GM21360 (cell line): ENCODE measurements at regions not wholly inside any gene's neighbourhood (a gene's known extent, or its start where the extent isn't known, plus 50 kb on each side); places are given as distances from the start of the nearest gene placed in this dataset.
"Not testable (repeated sequence)": the region's sequence is repeated elsewhere in the genome, so short reads cannot be mapped to it uniquely, and the experiment has no call there.

ENCODE experiments used
- ATAC-seq: cut with Tn5 transposase; IDR thresholded peaks from one replicate; pipeline ENCODE4 v1.9.1; 2021; ENCODE audit warnings: mild to moderate bottlenecking, moderate library complexity; ENCODE audit not compliant: unreplicated experiment

GRCh38 chr10:38209332-38209731, 115.2 kb downstream of the ZNF37A start:
- no peak for ATAC-seq

DNA sequence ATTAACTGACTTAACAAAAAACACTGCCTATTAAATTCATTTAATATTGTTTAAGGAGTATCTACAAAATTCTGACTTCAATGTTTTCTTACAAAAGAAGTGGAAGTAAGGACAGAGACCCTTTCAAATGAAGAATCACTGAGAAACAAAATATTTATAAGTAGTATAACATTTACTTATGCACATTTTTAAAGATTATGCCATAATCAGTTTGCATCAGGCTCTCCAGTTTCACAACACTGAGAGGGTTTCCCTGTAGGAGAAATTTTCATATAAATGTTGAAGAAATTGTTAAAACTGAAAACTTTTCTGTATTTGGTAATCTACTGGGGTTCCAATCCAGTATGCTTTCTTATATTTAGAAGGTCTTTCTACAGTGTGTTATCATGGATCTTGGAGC, 115.6 kb downstream of the ZNF37A start:
- not testable (repeated sequence) for ATAC-seq

DNA sequence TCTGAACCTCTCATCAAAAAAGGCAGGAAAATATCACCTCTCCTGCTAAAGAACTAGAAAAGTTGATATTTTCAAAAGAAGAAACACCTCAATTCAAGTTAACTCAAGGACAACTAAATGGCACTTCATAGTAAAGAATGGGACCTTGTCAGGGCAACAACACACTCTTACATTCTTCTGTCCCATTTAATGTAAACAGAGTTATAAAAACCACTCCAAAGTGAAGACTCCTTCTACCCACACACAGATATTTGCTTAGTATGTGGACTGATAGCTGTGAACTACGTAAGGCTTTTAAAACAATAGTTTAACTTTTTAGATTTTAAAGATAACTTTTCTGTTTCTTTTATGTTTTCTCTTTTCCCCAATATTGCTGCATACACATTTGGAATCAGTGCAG, 118.3 kb downstream of the ZNF37A start:
- no peak for ATAC-seq

DNA sequence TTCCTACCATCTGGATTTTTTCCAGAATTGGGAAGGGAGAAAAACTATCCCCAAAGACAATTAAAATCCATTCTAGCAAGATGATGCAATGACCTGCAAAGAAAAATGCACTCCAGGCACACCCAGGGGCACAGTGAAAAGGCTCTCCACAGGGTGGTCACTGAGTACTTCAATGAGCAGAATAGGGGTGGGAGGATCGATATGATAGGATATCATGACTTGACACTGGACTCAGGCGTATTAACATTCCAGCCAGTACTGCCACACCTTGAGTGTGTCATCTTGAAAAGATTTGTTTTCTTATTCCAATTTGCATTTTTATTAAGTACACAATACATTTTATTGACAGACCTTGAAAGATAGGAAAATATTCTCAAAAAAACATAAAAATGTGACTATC, 132.2 kb downstream of the ZNF37A start:
- no peak for ATAC-seq

GRCh38 chr10:38228394-38228793, 134.3 kb downstream of the ZNF37A start:
- ATAC-seq = no peak

GRCh38 chr10:38238479-38238878, 144.3 kb downstream of the ZNF37A start:
- ATAC-seq = not testable (repeated sequence)

- not testable (repeated sequence) for ATAC-seq
Measured at GRCh38 chr10:38242061-38242649, 148.0 kb downstream of the ZNF37A start.

- ATAC-seq = not testable (repeated sequence)
Measured at GRCh38 chr10:38248113-38248512, 154.0 kb downstream of the ZNF37A start.

- not testable (repeated sequence) for ATAC-seq
Measured at GRCh38 chr10:38252551-38252950, 158.4 kb downstream of the ZNF37A start.

GRCh38 chr10:38267555-38267954, 173.4 kb downstream of the ZNF37A start:
- not testable (repeated sequence) for ATAC-seq

DNA sequence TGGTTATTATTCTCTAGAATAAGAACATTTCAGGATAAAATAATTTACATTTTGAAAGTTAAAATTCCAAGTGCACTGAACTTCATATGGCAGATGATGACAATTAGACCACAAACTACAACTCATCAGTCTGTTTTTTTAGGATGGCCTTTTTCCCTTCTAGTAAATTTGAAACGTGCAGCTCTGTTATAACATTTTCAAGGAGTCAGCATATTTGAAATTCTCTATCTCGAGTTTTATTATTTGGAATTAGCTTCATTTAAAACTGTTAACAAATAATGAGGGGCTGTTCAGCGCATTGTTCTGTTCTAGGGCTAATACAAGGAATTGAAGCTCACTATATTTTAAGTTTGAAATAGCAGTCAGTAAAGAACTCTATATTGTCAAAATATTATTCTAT, 176.9 kb downstream of the ZNF37A start:
- ATAC-seq = not testable (repeated sequence)

- ATAC-seq = not testable (repeated sequence)
Measured at GRCh38 chr10:38274879-38275278, 180.7 kb downstream of the ZNF37A start.

GRCh38 chr10:38292560-38292959, 198.4 kb downstream of the ZNF37A start:
- not testable (repeated sequence) for ATAC-seq

- ATAC-seq = not testable (repeated sequence)
Measured at GRCh38 chr10:38310111-38310510, 216.0 kb downstream of the ZNF37A start.

GRCh38 chr10:38315090-38315805, 221.1 kb downstream of the ZNF37A start:
- ATAC-seq = not testable (repeated sequence)

DNA sequence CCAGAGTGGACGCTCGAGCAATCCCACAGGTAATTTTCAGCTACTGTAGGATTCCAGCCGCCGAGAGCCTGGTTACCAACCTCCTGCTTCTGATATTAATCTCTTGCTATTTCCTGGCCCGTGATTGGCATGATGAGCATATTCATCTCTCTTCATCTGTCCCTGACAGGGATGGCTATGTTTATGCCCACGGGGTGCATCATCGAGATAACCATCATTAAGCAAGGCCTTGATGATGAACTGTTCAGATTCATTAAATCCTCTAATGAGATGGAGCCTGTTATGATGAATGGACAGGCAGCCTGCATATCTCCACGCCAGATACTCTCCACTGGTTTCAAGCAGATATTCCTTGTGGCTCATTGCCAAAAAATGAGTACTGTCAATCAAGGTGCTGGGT, 227.3 kb downstream of the ZNF37A start:
- ATAC-seq = not testable (repeated sequence)

- not testable (repeated sequence) for ATAC-seq
Measured at GRCh38 chr10:38330306-38330705, 236.2 kb downstream of the ZNF37A start.

GRCh38 chr10:38331106-38331505, 237.0 kb downstream of the ZNF37A start:
- ATAC-seq = not testable (repeated sequence)

DNA sequence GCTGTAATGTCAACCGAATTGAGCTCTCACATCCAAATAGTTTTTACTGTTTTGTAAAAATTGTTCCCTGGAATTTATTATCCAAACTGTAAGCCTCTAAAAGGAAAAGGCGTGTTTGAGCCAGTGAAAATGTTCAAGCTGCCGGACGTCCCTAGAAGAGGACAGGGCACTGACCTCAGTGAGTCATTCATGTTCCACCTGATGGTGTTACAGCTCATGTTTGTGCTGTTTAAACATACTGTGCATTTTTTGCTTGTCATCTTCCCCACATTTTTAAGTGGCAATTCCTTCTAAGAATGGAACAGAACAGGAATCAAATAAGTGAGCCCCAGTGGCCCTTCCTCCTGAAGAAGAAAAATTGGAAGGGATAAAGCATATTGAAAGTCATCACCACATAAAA, 239.6 kb downstream of the ZNF37A start:
- not testable (repeated sequence) for ATAC-seq

GRCh38 chr10:38350645-38351044, 256.5 kb downstream of the ZNF37A start:
- not testable (repeated sequence) for ATAC-seq

DNA sequence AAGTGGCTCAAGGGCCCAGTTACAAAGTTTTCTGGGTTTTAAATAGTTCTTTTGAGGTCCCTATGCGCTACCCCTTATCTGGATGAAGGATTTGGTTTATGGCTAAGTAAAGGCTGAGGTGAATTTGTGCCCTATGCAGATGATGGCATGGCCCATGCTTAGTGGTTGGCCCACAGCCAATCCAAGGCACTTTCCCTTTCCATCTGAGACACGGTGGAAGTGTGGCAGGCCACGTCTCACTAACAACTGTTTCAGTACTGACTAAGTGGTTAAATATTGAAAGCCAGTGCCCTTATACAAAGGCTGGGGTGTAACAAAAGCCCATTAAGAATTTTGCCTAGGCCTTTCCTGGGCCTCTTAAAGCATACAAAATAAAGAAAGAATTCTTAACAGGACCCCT, 260.3 kb downstream of the ZNF37A start:
- ATAC-seq = not testable (repeated sequence)

- ATAC-seq = peak; percentile 100
Measured at GRCh38 chr10:38355911-38356526, 261.9 kb downstream of the ZNF37A start.
